Right cardiac atrium (tissue), 5 donors: ENCODE measurements at regions not wholly inside any gene's neighbourhood (a gene's known extent, or its start where the extent isn't known, plus 50 kb on each side); places are given as distances from the start of the nearest gene placed in this dataset.

Source experiments
- ATAC-seq, 2 donors: fragments of 200-7000 bp; cut with Tn5 transposase; one replicate each; pipeline versions ENCODE4 v1.8.0 to v1.9.1; 2020; ENCODE audit warnings: moderate library complexity in 2 of 2, mild to moderate bottlenecking in 1 of 2
- DNase-seq, 3 donors: peaks; one replicate each; pipeline ENCODE4 v3.0.0-alpha.2; 2020
- H3K27ac ChIP-seq: one replicate; pipeline ENCODE4 v1.5.1; 2013; ENCODE audit warnings: mild to moderate bottlenecking, low read length, control low read depth, moderate library complexity
- H3K27me3 ChIP-seq: one replicate; pipeline ENCODE4 v1.6.1; 2013; ENCODE audit not compliant: control insufficient read depth, insufficient read depth
- H3K4me1 ChIP-seq: one replicate; pipeline ENCODE4 v1.6.1; 2013; ENCODE audit warnings: low read length; ENCODE audit not compliant: control insufficient read depth, insufficient read depth
- H3K4me3 ChIP-seq: one replicate; pipeline ENCODE4 v1.5.1; 2013; ENCODE audit warnings: low read length, control low read depth
- H3K9me3 ChIP-seq: one replicate; pipeline ENCODE4 v1.6.1; 2013; ENCODE audit warnings: low read length; ENCODE audit not compliant: control insufficient read depth
- WGBS: extraction: QIAGEN DNeasy Blood & Tissue Kit; methylation state at CpG from one replicate; pipeline ENCODE4 v1.1.7; 2013; 5-methylcytosine and 5-hydroxymethylcytosine counted together
- intact Hi-C, 4 donors: fragments of 100-400 bp; cut with DNase I; formaldehyde crosslinking; loops; one replicate each; pipeline versions ENCODE4 v1.11.0 to v1.14.0; 2022 to 2023
- donor health status: healthy with polysubstance abuse.
- donor health status: DM: no; HTN: yes; CAD: no.
- donor health status: DM: no; HTN: no; CAD: no.
- donor health status: DM: no; HTN: yes; CAD: no; lungs with severe emphysema.
- donor health status: DM: yes; HTN: yes; CAD: no.

DNA sequence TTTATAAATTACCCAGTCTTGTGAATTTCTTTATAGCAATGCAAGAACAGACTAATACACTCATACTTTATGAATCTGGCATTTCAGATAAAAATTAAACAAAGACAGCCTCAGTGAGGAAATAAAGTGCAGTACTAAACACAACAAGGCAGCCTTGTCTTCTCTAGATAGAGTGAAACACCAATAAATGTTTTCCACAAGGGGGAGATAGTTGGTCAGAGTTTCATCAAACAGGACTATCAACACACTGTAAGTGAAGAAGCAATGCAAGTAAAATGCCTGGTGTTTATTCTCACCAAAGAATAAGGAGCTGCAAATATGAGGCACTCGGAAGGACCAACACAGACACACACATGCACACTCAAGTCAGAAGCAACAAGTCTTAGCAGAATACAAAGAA, 62.8 kb downstream of the FAM9B start:
- H3K27me3 ChIP-seq = no peaks in the 10 kb centered on the region
- no peak for DNase-seq
- H3K4me3 ChIP-seq = no peak overlapping the region
- no peak for ATAC-seq
- 66% methylated on average over 1 of the region's 1 CpG for WGBS
- H3K27ac ChIP-seq = no peak overlapping the region
- H3K4me1 ChIP-seq = no peaks in the 10 kb centered on the region
- intact Hi-C loops = loop anchor here in 1 of 4 donors (5.0 kb wide), 1 partner anchor 736 kb away; no protein-coding TSS in a partner anchor
- H3K9me3 ChIP-seq = no peaks in the 10 kb centered on the region

DNA sequence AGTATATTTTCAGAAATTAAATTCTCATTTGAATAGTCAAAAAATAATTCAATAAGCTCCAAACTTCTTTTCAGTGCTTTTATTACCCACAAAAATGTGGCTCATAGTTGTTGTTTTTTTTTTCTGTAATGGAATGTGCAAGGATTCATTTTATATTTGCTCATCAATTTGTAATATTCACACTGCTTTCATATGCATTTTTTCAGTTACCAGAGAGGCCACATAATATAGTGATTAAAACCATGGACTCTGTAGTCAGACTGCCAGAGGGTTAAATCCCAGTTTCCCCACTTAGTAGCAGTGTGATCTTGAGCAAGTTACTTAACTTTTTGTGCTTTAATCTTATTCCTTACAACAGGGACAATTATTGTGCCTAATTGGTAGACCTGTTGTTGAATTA, 64.5 kb downstream of the FAM9B start:
- no peak for DNase-seq
- Histone ChIP-seq H3K27ac (no peak overlapping the region), H3K27me3 (no peaks in the 10 kb centered on the region), H3K4me3 (no peak overlapping the region), H3K4me1 (no peaks in the 10 kb centered on the region), H3K9me3 (no peaks in the 10 kb centered on the region)
- intact Hi-C loops = no loop called here
- ATAC-seq = no peak

DNA sequence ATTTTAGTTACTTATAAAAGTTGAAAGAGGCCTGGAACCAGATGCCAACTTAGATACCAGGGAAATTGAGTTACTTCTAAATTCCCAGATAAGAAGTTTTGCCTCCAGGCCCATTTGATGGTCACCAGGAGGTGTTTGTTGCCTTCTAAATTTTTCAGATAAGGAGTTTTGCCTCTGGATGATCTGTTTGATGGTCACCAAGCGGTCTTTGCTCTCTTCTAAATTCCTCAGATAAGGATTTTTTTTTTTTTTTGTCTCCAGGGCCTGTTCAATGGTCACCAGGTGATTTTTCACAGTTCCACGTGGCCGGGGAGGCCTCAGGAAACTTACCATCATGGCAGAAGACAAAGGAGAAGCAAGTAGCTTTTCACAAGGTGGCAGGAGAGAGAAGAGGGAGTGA, 66.5 kb downstream of the FAM9B start:
- H3K4me1 ChIP-seq = no peaks in the 10 kb centered on the region
- H3K4me3 ChIP-seq = no peak overlapping the region
- WGBS = 75% methylated on average over 3 of the region's 3 CpGs
- intact Hi-C loops = no loop called here
- H3K9me3 ChIP-seq = no peaks in the 10 kb centered on the region
- no peak for DNase-seq
- no peak overlapping the region for H3K27ac ChIP-seq
- ATAC-seq = no peak
- H3K27me3 ChIP-seq = no peaks in the 10 kb centered on the region

DNA sequence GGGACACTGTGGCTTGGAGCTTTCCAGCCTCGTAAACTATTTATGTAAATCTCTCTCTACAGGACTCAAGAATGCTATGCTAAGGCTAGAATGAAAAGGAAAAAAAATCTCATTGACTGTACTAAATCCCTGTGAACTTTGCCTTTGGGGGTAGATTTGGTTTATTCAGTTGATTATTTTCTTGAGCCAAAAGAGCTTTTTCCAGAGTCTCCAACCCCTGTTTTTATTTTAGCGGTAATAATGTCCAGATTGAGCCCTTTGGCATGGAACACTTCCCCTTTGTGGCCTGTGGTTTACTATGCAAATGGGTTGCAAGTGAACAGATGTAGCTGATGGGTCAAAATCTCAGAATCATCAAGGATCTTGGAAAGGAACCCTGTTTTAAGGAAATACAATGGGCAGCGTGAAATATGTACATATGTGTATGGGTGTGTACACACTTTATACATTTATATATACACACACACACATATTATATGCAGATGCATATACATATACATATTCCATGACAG, 72.9 kb downstream of the FAM9B start:
- no peak overlapping the region for H3K27ac ChIP-seq
- no peaks in the 10 kb centered on the region for H3K9me3 ChIP-seq
- no peaks in the 10 kb centered on the region for H3K4me1 ChIP-seq
- no peak for DNase-seq
- intact Hi-C loops = no loop called here
- H3K27me3 ChIP-seq = no peaks in the 10 kb centered on the region
- no peak overlapping the region for H3K4me3 ChIP-seq
- WGBS = 76% methylated on average over 3 of the region's 3 CpGs
- no peak for ATAC-seq

DNA sequence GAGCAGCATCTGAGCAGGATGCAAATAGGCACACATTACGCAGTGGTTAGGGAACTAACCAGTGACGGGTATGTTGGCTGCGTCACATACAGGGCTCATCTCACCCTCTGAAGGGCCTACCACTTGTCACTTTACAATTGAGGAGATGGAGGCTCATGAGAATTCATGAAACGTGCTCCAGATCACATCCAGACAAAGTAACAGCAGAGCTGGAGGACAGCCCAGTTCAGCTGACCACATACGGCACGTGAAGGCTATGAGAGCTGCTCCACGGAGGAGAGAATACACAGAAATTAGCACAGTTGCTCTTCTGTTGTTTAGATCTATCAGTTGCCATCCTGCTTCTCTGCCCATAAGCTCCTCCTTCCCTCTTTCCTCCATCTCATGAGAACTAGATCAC, 78.4 kb downstream of the FAM9B start:
- 48% methylated on average over 7 of the region's 7 CpGs for WGBS
- no peaks in the 10 kb centered on the region for H3K27me3 ChIP-seq
- ATAC-seq (peak in 1 of 2 donors; percentile 51), DNase-seq (peak in 1 of 3 donors; percentile 8)
- H3K4me1 ChIP-seq = no peaks in the 10 kb centered on the region
- no peak overlapping the region for H3K27ac ChIP-seq
- intact Hi-C loops = no loop called here
- no peak overlapping the region for H3K4me3 ChIP-seq
- H3K9me3 ChIP-seq = no peaks in the 10 kb centered on the region

DNA sequence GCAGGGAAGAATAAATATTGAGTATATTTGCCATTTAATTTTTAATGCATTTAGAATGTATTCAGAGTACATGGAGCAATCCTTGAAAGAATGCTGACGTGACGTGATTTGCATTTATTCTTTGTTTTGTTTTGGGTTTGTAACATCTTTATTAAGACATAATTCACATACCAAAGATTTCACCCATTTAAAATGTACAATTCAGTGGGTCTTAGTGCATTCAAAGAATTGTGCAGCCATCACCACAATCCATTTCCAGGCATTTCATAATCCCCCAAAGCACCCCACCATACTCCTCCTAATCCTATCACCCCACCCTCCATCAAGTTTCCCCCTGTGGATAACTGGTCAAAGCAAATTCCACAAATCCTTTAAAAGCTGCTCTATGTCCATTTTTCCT, 87.4 kb downstream of the FAM9B start:
- WGBS = 87% methylated on average over 2 of the region's 2 CpGs
- Histone ChIP-seq H3K4me1 (no peaks in the 10 kb centered on the region), H3K4me3 (no peak overlapping the region), H3K27me3 (no peaks in the 10 kb centered on the region), H3K9me3 (no peaks in the 10 kb centered on the region), H3K27ac (no peak overlapping the region)
- no peak for ATAC-seq
- intact Hi-C loops = no loop called here
- no peak for DNase-seq

DNA sequence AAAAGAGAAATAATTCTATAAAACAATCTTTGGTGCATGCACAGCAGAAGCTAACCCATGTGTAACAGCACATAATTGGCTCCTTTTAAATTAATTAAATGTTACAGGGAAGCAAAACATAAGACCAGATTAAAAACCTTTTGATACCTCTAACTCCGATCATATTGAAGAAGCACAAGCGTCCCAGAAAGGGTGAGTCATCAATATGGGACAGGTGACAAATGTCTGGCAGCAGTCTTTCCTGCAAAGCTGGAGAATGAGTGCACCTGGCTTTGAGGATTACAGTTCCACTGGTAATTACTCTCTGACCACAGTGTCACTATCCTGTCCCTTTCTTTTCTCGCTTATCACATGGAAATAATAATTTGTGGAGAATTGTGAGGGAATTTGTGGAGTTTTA, 94.6 kb downstream of the FAM9B start:
- H3K4me1 ChIP-seq = no peaks in the 10 kb centered on the region
- DNase-seq = no peak
- intact Hi-C loops = no loop called here
- 89% methylated on average over 3 of the region's 3 CpGs for WGBS
- H3K4me3 ChIP-seq = no peak overlapping the region
- no peak overlapping the region for H3K27ac ChIP-seq
- no peaks in the 10 kb centered on the region for H3K27me3 ChIP-seq
- no peaks in the 10 kb centered on the region for H3K9me3 ChIP-seq
- ATAC-seq = no peak

DNA sequence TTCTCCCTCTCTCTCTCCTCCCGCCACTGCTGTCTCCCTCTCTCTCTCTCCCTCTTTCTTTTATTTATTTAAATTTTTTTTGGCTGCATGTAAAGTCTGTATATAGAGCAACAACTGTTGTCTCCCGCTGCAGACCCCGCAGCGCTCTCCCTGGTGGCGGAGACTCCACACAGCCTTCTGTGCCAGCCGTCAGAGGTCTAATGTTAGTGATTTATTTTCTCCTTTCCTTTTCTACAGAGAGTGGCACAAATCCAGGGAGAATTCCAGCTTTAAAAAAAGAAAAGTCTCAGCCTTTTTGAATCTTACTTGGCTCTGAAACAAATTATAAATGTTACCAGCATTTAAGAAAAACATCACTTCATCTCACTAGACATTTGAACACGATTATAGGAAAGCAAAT, 106.2 kb downstream of the FAM9B start:
- no peak for DNase-seq
- no peaks in the 10 kb centered on the region for H3K4me1 ChIP-seq
- no peaks in the 10 kb centered on the region for H3K27me3 ChIP-seq
- no peak overlapping the region for H3K4me3 ChIP-seq
- WGBS = 52% methylated on average over 7 of the region's 7 CpGs
- ATAC-seq = no peak
- no peaks in the 10 kb centered on the region for H3K9me3 ChIP-seq
- intact Hi-C loops = no loop called here
- no peak overlapping the region for H3K27ac ChIP-seq

DNA sequence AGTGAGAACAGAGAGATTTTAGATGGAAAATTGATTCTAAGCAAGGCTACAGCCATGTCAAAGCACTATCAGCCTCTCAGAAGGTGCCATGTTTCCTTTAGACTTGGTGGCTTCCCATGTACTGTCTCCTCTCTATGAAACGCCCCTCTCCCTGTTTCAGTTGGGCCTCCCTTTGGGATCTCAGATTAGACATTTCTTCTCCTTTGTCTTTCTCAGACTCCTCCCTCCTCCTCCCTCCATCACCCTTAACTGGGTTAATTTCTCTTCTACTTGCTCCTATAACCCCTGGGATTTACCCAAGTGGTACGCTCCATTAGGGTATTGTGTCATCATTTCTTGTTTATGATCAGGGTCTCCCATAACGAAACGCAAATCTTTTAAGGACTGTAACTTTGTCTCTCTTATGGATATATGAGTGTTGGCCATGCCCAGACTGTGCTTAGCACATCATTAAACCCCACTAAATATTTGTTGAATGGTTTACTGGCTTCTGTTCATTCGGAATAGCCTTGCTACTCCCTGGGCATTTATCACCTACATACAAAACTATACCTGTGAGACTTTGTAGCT, 106.8 kb downstream of the FAM9B start:
- Histone ChIP-seq H3K27me3 (no peaks in the 10 kb centered on the region), H3K4me3 (no peak overlapping the region), H3K9me3 (no peaks in the 10 kb centered on the region), H3K27ac (no peak overlapping the region), H3K4me1 (no peaks in the 10 kb centered on the region)
- WGBS = 84% methylated on average over 5 of the region's 5 CpGs
- intact Hi-C loops = no loop called here
- DNase-seq (no peak), ATAC-seq (no peak)

DNA sequence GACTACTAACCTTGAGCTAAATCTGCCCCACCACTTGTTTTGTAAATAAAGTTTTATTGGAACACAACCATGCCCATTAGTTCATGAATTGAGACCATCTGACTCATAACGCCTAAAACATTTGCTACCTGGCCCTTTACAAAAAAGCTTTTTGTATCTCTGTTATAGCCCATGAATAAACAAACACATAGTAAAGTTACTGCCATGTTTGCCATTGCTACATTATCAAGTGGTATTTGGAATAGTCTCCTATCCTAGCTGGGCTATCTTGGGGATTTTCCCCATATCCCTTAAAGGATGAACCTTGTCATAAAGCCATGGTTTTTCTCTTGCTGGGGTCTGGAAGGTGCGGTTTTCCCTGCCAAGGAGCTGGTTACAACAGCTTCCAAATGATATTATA, 112.3 kb downstream of the FAM9B start:
- DNase-seq = no peak
- Histone ChIP-seq H3K4me3 (no peak overlapping the region), H3K4me1 (no peaks in the 10 kb centered on the region), H3K9me3 (no peaks in the 10 kb centered on the region), H3K27ac (no peak overlapping the region), H3K27me3 (no peaks in the 10 kb centered on the region)
- intact Hi-C loops = no loop called here
- ATAC-seq = no peak
- WGBS = 88% methylated on average over 2 of the region's 2 CpGs

DNA sequence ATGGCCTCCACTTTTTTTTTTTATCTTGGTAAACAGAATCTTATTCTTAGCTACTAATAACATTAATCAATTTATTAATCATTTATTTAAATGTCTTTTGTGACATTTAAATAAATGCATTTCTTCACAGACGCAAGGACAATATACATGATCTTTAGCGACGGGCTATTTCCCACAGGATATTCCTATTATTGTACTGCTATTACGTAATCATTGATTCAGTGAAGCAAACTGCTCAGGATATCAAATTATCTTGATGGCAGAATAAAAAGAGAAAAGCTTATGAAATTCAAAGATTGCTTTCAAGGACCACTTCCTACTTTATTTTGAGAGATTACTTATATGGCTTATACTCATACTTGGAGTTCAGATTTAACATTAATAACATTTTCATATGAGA, 114.1 kb downstream of the FAM9B start:
- 71% methylated on average over 4 of the region's 4 CpGs for WGBS

DNA sequence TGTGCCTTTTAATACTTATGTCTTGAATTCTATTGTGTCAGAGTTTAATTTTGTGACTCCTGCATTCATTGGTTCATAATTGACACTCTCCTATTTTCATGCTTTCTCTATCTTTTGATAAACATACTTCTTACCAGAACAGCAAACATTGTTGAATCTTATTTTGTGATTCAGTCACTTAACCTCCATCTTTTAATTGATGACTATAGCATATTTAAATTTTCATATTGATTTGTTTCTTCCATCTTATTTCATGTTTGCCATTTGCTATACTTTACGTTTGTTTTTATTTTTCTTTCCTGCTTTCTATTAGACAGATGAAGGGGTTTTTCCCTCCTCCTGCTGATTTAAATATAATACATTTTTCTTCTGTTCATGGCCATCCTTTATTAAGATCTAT, 115.5 kb upstream of the FAM9A start:
- no peaks in the 10 kb centered on the region for H3K4me1 ChIP-seq
- ATAC-seq = no peak
- H3K27me3 ChIP-seq = no peaks in the 10 kb centered on the region
- no peaks in the 10 kb centered on the region for H3K9me3 ChIP-seq
- DNase-seq = no peak
- H3K27ac ChIP-seq = no peak overlapping the region
- no peak overlapping the region for H3K4me3 ChIP-seq
- intact Hi-C loops = no loop called here
- WGBS = 74% methylated on average over 1 of the region's 1 CpG

More for the DNA sequence above, 114.1 kb downstream of the FAM9B start:
- H3K9me3 ChIP-seq = no peaks in the 10 kb centered on the region
- ATAC-seq = no peak
- H3K4me1 ChIP-seq = no peaks in the 10 kb centered on the region
- no peak for DNase-seq
- H3K27me3 ChIP-seq = no peaks in the 10 kb centered on the region
- H3K27ac ChIP-seq = no peak overlapping the region
- no peak overlapping the region for H3K4me3 ChIP-seq
- intact Hi-C loops = no loop called here
